ENCODE measurements at regions not wholly inside any gene's neighbourhood (a gene's known extent, or its start where the extent isn't known, plus 50 kb on each side); places are given as distances from the start of the nearest gene placed in this dataset.

GRCh38 chr12:111189792-111190191, 179.1 kb downstream of the PHETA1 start:
- Histone ChIP-seq H3K4me3 (ENCODE audit: low read length) (no peak overlapping the region), H3K4me1 (ENCODE audit: control insufficient read depth, insufficient read depth, low read length) (no peaks in the 10 kb centered on the region), H3K27ac (ENCODE audit: low read length) (no peak overlapping the region), H3K36me3 (ENCODE audit: control insufficient read depth, insufficient read depth, low read length) (no peaks in the 10 kb centered on the region), H3K27me3 (ENCODE audit: control insufficient read depth, insufficient read depth, low read length) (peaks cover 3% of the 10 kb centered on the region), H3K9me3 (ENCODE audit: control insufficient read depth, low read depth, low read length) (no peaks in the 10 kb centered on the region)
- DNase-seq = no peak
- no CpG with 5 or more reads among the region's 3 CpGs for WGBS (ENCODE audit: insufficient coverage, low lambda C conversion rate)

GRCh38 chr12:111188436-111188835, 180.5 kb downstream of the PHETA1 start:
- no peaks in the 10 kb centered on the region for H3K4me1 ChIP-seq (ENCODE audit: control insufficient read depth, insufficient read depth, low read length)
- no peaks in the 10 kb centered on the region for H3K9me3 ChIP-seq (ENCODE audit: control insufficient read depth, low read depth, low read length)
- WGBS (ENCODE audit: insufficient coverage, low lambda C conversion rate) = 100% methylated on average over 1 of the region's 8 CpGs
- peaks cover 3% of the 10 kb centered on the region for H3K27me3 ChIP-seq (ENCODE audit: control insufficient read depth, insufficient read depth, low read length)
- DNase-seq = no peak
- H3K4me3 ChIP-seq (ENCODE audit: low read length) = no peak overlapping the region
- H3K27ac ChIP-seq (ENCODE audit: low read length) = no peak overlapping the region
- no peaks in the 10 kb centered on the region for H3K36me3 ChIP-seq (ENCODE audit: control insufficient read depth, insufficient read depth, low read length)

DNA sequence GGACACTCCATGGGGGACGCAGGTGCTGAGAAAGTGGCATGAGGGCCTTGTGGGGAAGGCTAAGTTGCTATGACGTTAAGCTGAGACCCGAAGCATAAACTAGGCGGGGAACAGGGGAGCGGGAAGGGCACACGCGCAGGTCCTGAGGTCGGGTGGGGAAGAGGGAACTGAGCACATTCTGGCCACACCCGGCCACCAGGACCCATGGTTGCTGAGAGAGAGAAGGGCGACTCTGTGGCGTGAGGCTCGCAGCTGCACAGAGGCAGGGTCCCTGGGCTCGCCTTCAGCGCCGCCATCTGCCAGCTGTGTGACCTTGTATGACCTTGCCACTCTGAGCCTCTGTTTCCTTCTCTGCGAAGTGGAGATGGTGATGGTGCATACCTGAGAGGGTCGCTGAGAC, 182.5 kb downstream of the PHETA1 start:
- Histone ChIP-seq H3K27me3 (ENCODE audit: control insufficient read depth, insufficient read depth, low read length) (peaks cover 7% of the 10 kb centered on the region), H3K36me3 (ENCODE audit: control insufficient read depth, insufficient read depth, low read length) (no peaks in the 10 kb centered on the region), H3K27ac (ENCODE audit: low read length) (no peak overlapping the region), H3K9me3 (ENCODE audit: control insufficient read depth, low read depth, low read length) (no peaks in the 10 kb centered on the region), H3K4me3 (ENCODE audit: low read length) (no peak overlapping the region), H3K4me1 (ENCODE audit: control insufficient read depth, insufficient read depth, low read length) (peaks cover under 1% of the 10 kb centered on the region)
- WGBS (ENCODE audit: insufficient coverage, low lambda C conversion rate) = no CpG with 5 or more reads among the region's 17 CpGs
- DNase-seq = no peak

GRCh38 chr12:111185889-111186227, 183.0 kb downstream of the PHETA1 start:
- Histone ChIP-seq H3K27me3 (ENCODE audit: control insufficient read depth, insufficient read depth, low read length) (peaks cover 7% of the 10 kb centered on the region), H3K4me3 (ENCODE audit: low read length) (no peak overlapping the region), H3K36me3 (ENCODE audit: control insufficient read depth, insufficient read depth, low read length) (no peaks in the 10 kb centered on the region), H3K27ac (ENCODE audit: low read length) (no peak overlapping the region), H3K9me3 (ENCODE audit: control insufficient read depth, low read depth, low read length) (no peaks in the 10 kb centered on the region), H3K4me1 (ENCODE audit: control insufficient read depth, insufficient read depth, low read length) (peaks cover 5% of the 10 kb centered on the region)
- WGBS (ENCODE audit: insufficient coverage, low lambda C conversion rate) = 89% methylated on average over 6 of the region's 6 CpGs
- no peak for DNase-seq

DNA sequence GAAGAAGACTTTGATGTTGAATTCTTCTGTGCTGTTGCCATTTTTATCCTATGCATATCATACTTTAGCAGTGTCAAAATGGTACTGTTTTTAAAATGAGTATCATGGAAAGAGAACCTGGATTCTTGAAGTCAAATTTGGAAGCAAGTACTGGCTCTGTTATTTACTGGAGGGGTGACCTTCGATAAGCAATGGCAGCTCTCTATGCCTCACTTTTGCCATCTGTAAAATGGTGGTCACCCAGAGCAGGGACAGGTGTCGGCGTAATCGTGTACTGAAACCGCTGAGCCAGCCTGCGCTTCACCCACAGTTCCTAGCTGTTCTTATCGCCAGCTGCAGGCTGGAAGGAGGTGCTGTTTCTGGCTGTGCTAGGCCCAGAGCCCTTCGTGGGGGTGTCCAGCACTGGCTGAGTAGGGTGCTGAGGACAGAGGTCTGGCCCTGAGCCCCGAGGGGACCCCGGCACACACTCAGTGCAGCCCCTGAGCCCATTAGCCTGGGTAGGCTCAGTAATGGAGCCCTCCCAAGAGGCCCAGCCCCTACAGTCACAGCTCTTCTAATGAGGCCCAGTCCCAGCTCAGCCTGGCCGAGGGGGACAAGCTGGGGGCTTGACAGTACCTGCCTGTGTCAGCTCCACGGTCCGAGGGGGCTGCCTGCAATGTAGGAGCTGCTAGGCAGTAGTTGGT, 183.5 kb downstream of the PHETA1 start:
- no CpG with 5 or more reads among the region's 13 CpGs for WGBS (ENCODE audit: insufficient coverage, low lambda C conversion rate)
- H3K9me3 ChIP-seq (ENCODE audit: control insufficient read depth, low read depth, low read length) = no peaks in the 10 kb centered on the region
- H3K4me1 ChIP-seq (ENCODE audit: control insufficient read depth, insufficient read depth, low read length) = peaks cover 7% of the 10 kb centered on the region

DNA sequence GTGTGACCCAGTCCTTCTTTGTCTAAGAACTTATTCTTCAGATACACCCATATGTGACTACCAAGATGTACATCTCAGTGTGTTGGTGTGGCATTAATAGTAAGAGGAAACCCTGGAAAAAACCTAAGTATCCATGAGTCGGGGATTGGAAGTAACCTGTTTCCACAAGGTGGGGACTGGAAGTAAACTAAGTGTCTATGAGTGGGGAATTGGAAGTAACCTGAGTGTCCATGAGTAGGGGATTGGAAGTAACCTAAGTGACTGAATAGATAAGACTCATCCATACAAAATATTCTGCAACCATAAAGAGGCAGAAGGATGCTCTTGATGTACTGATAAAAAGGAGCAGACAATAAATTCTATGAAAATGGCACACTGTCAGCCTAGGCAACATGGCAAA, 184.7 kb downstream of the PHETA1 start:
- peaks cover 7% of the 10 kb centered on the region for H3K27me3 ChIP-seq (ENCODE audit: control insufficient read depth, insufficient read depth, low read length)
- H3K36me3 ChIP-seq (ENCODE audit: control insufficient read depth, insufficient read depth, low read length) = no peaks in the 10 kb centered on the region
- H3K4me1 ChIP-seq (ENCODE audit: control insufficient read depth, insufficient read depth, low read length) = peaks cover 7% of the 10 kb centered on the region
- no peak overlapping the region for H3K27ac ChIP-seq (ENCODE audit: low read length)
- no peak for DNase-seq
- 100% methylated on average over 1 of the region's 1 CpG for WGBS (ENCODE audit: insufficient coverage, low lambda C conversion rate)
- H3K4me3 ChIP-seq (ENCODE audit: low read length) = no peak overlapping the region
- no peaks in the 10 kb centered on the region for H3K9me3 ChIP-seq (ENCODE audit: control insufficient read depth, low read depth, low read length)

More for the DNA sequence above, 183.5 kb downstream of the PHETA1 start:
- no peak for DNase-seq
- H3K4me3 ChIP-seq (ENCODE audit: low read length) = no peak overlapping the region
- H3K36me3 ChIP-seq (ENCODE audit: control insufficient read depth, insufficient read depth, low read length) = no peaks in the 10 kb centered on the region
- H3K27ac ChIP-seq (ENCODE audit: low read length) = no peak overlapping the region
- peaks cover 7% of the 10 kb centered on the region for H3K27me3 ChIP-seq (ENCODE audit: control insufficient read depth, insufficient read depth, low read length)

GRCh38 chr12:111183094-111183493, 185.8 kb downstream of the PHETA1 start:
- peaks cover 7% of the 10 kb centered on the region for H3K4me1 ChIP-seq (ENCODE audit: control insufficient read depth, insufficient read depth, low read length)
- H3K36me3 ChIP-seq (ENCODE audit: control insufficient read depth, insufficient read depth, low read length) = no peaks in the 10 kb centered on the region
- no peaks in the 10 kb centered on the region for H3K9me3 ChIP-seq (ENCODE audit: control insufficient read depth, low read depth, low read length)
- peaks cover 7% of the 10 kb centered on the region for H3K27me3 ChIP-seq (ENCODE audit: control insufficient read depth, insufficient read depth, low read length)
- WGBS (ENCODE audit: insufficient coverage, low lambda C conversion rate) = no CpG with 5 or more reads among the region's 2 CpGs
- DNase-seq = no peak
- no peak overlapping the region for H3K4me3 ChIP-seq (ENCODE audit: low read length)
- H3K27ac ChIP-seq (ENCODE audit: low read length) = no peak overlapping the region

DNA sequence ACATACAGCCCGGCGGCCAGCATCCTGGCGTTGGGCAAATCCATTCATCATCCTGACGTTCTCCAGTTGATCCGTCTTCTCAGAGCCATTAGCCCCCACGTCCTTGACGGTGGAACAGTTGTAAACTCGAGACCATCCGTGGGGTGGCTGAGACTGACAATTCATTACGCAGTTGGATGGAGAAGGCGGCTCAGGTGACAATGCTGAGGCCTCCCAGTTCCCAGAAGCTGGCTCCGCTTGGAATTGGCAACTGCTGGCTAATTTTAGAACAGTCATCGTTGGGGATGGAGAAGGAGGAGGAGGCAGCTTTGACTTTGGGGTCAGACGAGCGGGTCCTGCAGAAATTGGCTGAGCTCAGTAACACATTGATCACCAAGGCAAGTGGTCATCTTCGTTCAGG, 186.5 kb downstream of the PHETA1 start:
- H3K27me3 ChIP-seq (ENCODE audit: control insufficient read depth, insufficient read depth, low read length) = peaks cover 7% of the 10 kb centered on the region

GRCh38 chr12:111181143-111181726, 187.7 kb downstream of the PHETA1 start:
- Histone ChIP-seq H3K27me3 (ENCODE audit: control insufficient read depth, insufficient read depth, low read length) (peaks cover 9% of the 10 kb centered on the region), H3K9me3 (ENCODE audit: control insufficient read depth, low read depth, low read length) (no peaks in the 10 kb centered on the region), H3K27ac (ENCODE audit: low read length) (no peak overlapping the region), H3K4me3 (ENCODE audit: low read length) (no peak overlapping the region), H3K4me1 (ENCODE audit: control insufficient read depth, insufficient read depth, low read length) (peaks cover 7% of the 10 kb centered on the region), H3K36me3 (ENCODE audit: control insufficient read depth, insufficient read depth, low read length) (no peaks in the 10 kb centered on the region)
- no CpG with 5 or more reads among the region's 18 CpGs for WGBS (ENCODE audit: insufficient coverage, low lambda C conversion rate)
- peak; percentile 48 to 70 for DNase-seq

More for the DNA sequence above, 186.5 kb downstream of the PHETA1 start:
- WGBS (ENCODE audit: insufficient coverage, low lambda C conversion rate) = no CpG with 5 or more reads among the region's 16 CpGs
- Histone ChIP-seq H3K9me3 (ENCODE audit: control insufficient read depth, low read depth, low read length) (no peaks in the 10 kb centered on the region), H3K4me3 (ENCODE audit: low read length) (no peak overlapping the region), H3K4me1 (ENCODE audit: control insufficient read depth, insufficient read depth, low read length) (peaks cover 7% of the 10 kb centered on the region), H3K27ac (ENCODE audit: low read length) (no peak overlapping the region), H3K36me3 (ENCODE audit: control insufficient read depth, insufficient read depth, low read length) (no peaks in the 10 kb centered on the region)
- no peak for DNase-seq

DNA sequence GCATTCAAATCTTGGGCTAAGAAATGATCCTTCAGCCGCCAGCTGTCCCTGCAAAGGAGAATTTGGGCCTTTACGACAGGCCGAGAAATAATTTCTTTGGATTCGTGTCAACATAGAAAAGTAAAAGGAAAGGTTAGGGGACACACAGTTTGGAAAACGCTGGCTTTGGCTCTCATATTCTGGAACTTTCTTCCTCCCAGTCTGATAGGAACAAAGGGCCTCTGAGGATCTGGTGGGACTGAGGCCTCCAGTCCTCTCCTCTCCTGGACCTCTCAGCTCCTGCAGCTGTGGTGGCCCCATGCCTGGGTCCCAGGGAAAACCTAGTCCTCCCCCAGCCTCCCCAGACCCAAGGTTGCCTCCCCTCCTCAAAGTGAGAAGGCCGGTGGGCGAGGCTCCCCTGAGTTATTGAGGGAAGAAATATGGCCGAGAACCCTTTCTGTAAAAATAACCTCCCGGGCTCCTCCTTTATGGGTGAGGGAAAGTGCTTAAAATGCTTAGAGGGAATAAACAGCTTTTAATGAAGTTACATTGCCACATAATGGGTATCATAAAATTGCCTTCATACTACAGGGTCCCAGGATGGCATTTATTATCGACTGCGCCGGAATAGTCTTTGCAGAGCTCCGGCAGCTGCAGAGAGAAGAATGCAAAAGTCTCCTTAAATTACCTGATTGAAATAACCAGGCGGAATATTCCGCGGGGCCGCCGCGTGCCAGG, 188.3 kb downstream of the PHETA1 start:
- Histone ChIP-seq H3K9me3 (ENCODE audit: control insufficient read depth, low read depth, low read length) (no peaks in the 10 kb centered on the region), H3K27me3 (ENCODE audit: control insufficient read depth, insufficient read depth, low read length) (peaks cover 9% of the 10 kb centered on the region), H3K4me1 (ENCODE audit: control insufficient read depth, insufficient read depth, low read length) (peaks cover 7% of the 10 kb centered on the region), H3K4me3 (ENCODE audit: low read length) (no peak overlapping the region), H3K27ac (ENCODE audit: low read length) (no peak overlapping the region), H3K36me3 (ENCODE audit: control insufficient read depth, insufficient read depth, low read length) (no peaks in the 10 kb centered on the region)
- no peak for DNase-seq
- WGBS (ENCODE audit: insufficient coverage, low lambda C conversion rate) = 83% methylated on average over 2 of the region's 19 CpGs

Data from large intestine (tissue), 3 donors.